ENCODE measurements at regions not wholly inside any gene's neighbourhood (a gene's known extent, or its start where the extent isn't known, plus 50 kb on each side); places are given as distances from the start of the nearest gene placed in this dataset.

DNA sequence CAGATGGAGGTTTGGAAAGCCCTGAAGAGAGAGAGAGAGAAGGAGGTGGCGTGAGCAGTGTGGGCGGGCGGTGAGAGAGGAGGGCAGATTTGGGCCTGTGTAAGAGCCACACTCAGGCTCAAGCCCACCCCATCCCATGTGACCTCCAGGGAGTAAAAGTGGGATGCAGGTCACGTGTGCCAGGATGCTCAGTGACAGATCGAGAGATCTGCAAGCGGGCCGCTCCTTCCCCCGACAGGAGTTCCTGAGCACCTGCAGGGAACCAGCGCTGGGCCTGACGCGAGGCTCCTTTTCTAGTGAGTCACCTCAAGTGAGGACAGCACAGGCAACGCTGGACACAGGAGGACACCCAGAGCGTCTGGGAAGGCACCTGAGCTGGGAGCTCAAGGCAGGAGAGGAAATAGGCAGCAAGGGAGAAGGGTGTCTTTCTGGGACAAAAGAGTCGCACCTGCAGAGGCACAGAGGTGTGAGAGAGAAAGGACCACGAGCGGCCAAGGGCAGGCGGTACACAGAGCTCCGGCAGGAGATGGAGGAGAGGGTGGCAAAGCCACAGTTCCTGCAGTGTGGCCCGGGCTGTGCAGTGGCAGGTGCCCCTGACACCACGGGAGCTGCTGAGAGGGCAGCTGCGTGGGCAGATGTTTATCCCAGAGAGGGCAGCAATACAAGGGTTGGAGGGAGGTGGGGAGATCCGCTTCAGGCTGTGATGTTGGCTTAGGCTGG is 1294.8 kb downstream of the TBC1D22A start:
- H3K4me3 ChIP-seq = no peak overlapping the region
- no peak for TF ChIP-seq CTCF (IDR thresholded peaks at IDR 0.05)
- no peak overlapping the region for H3K27ac ChIP-seq
- DNase-seq (ENCODE audit: low spot score) = peak; percentile 21

- Histone ChIP-seq H3K4me3 (no peak overlapping the region), H3K27ac (no peak overlapping the region)
- peak; percentile 19 for DNase-seq (ENCODE audit: low spot score)
- TF ChIP-seq CTCF (IDR thresholded peaks at IDR 0.05) = no peak
These were observed 1293.4 kb downstream of the TBC1D22A start for GRCh38 chr22:48055827-48056226.

- Histone ChIP-seq H3K27ac (no peak overlapping the region), H3K4me3 (no peak overlapping the region)
- no peak for DNase-seq (ENCODE audit: low spot score)
- TF ChIP-seq CTCF (IDR thresholded peaks at IDR 0.05) = no peak
These were observed 1292.7 kb downstream of the TBC1D22A start for GRCh38 chr22:48055185-48055584.

DNA sequence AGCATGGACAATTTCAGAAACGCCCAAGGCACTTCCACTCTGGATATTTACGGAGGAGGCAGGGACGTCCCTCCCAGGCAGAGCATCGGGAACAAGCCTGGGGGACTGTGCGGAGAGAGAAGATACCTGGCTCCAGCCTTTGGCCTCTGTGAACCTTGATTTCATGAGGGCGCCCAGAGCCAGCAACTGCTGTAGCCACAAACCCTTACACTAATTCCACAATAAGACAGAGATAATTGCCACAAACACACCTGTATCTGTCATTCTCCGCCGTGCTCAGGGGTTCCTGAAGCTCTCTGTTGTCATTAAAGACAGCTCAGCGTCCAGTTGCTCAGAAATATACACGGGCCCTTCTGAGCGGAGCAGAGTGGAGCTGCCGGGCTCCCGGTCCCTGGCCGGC is 1292.1 kb downstream of the TBC1D22A start:
- TF ChIP-seq CTCF (IDR thresholded peaks at IDR 0.05) = no peak
- Histone ChIP-seq H3K4me3 (no peak overlapping the region), H3K27ac (no peak overlapping the region)
- peak; percentile 19 for DNase-seq (ENCODE audit: low spot score)

DNA sequence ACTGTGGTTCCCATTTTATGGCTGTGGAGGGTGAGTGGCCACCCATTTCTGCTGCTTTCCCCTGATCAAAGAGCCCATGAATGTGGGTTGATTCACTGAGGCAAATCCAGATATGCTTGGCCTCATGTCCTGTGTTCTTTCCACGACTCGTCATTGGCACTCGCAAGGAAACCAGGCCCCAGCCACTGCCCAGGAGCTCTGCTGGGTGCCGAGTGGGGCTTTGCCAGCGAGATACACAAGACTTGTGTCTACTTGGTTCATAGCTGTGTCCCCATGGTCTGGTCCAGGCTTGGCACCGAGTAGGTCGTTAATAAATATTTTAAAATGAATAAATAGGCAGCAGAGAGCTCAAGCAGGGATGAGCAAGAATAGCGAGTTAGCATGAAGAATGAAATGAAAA is 1291.5 kb downstream of the TBC1D22A start:
- no peak for TF ChIP-seq CTCF (IDR thresholded peaks at IDR 0.05)
- no peak for DNase-seq (ENCODE audit: low spot score)
- Histone ChIP-seq H3K4me3 (no peak overlapping the region), H3K27ac (no peak overlapping the region)

- Histone ChIP-seq H3K4me3 (no peak overlapping the region), H3K27ac (no peak overlapping the region)
- no peak for TF ChIP-seq CTCF (IDR thresholded peaks at IDR 0.05)
- peak; percentile 17 for DNase-seq (ENCODE audit: low spot score)
These were observed 1291.0 kb downstream of the TBC1D22A start for GRCh38 chr22:48053486-48053885.

DNA sequence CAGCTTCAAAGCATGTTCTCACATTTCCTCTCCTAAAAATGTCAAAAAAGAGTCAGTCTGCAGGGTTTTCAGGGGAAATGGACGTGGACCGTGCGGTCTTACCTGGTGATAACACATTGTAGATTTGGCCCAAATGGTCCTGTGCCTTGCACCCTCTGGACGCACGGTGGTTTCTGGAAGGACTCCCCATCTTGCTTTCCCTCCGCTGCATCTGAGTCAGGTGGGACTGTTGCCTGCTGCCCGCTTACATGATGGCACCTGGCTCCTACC is 1290.1 kb downstream of the TBC1D22A start:
- Histone ChIP-seq H3K4me3 (no peak overlapping the region), H3K27ac (no peak overlapping the region)
- TF ChIP-seq CTCF (IDR thresholded peaks at IDR 0.05) = no peak
- no peak for DNase-seq (ENCODE audit: low spot score)
